Panc1 (cell line): ENCODE measurements at regions not wholly inside any gene's neighbourhood (a gene's known extent, or its start where the extent isn't known, plus 50 kb on each side); places are given as distances from the start of the nearest gene placed in this dataset.

ENCODE experiments used
- ATAC-seq: fragments of 200-7000 bp; cut with Tn5 transposase; 2 replicates; pipeline ENCODE4 v1.9.1; 2020; ENCODE audit warnings: mild to moderate bottlenecking, moderate library complexity
- BruUV-seq: library from RNA; stranded (reverse); fragments of 400-500 nt; replicated peaks from 2 replicates; lab custom pipeline; 2021; lab: Mats Ljungman, UMichigan
- CTCF ChIA-PET: fragments of 300-600 bp; sonication (Branson Sonifier 250); formaldehyde crosslinking; loops from one replicate; lab custom pipeline; 2022; ENCODE audit warnings: antibody characterized with exemption; lab: Charles Lee
- POLR2A ChIA-PET: fragments of 300-600 bp; sonication (Branson Sonifier 250); formaldehyde crosslinking; loops from one replicate; lab custom pipeline; 2022; ENCODE audit warnings: antibody characterized with exemption; lab: Charles Lee
- DNase-seq: peaks from one replicate; pipeline ENCODE4 v3.0.0-alpha.2; 2010; ENCODE audit warnings: low read depth, low spot score
- H3K27ac ChIP-seq: 2 replicates; pipeline ENCODE4 v1.5.1; 2011; ENCODE audit warnings: mild to moderate bottlenecking, low read length, inconsistent platforms
- H3K27me3 ChIP-seq: fragments of 200-500 bp; sonication (Bioruptor generic); 2 replicates; pipeline ENCODE4 v1.6.0; 2014; ENCODE audit warnings: low read length, inconsistent platforms; ENCODE audit not compliant: control insufficient read depth, insufficient read depth
- H3K36me3 ChIP-seq: fragments of 200-500 bp; sonication (Bioruptor generic); 2 replicates; pipeline ENCODE4 v1.5.1; 2014; ENCODE audit warnings: inconsistent platforms, mild to moderate bottlenecking, low read length, moderate library complexity; ENCODE audit not compliant: control insufficient read depth, insufficient read depth
- H3K4me1 ChIP-seq: 2 replicates; pipeline ENCODE4 v1.5.1; 2011; ENCODE audit warnings: inconsistent platforms, mild to moderate bottlenecking, low read length, moderate library complexity; ENCODE audit not compliant: control insufficient read depth, insufficient read depth
- H3K4me3 ChIP-seq, 2 experiments: 2 replicates each; pipeline ENCODE4 v1.5.1; 2011 to 2012; ENCODE audit warnings: low read depth in 2 of 2, low read length in 2 of 2, mild to moderate bottlenecking in 2 of 2, inconsistent platforms in 1 of 2, moderate library complexity in 1 of 2
- H3K9me3 ChIP-seq: fragments of 200-500 bp; sonication (Bioruptor generic); 2 replicates; pipeline ENCODE4 v1.5.1; 2014; ENCODE audit warnings: low read depth, mild to moderate bottlenecking, inconsistent platforms, low read length, moderate library complexity; ENCODE audit not compliant: control insufficient read depth, insufficient read depth
- CTCF ChIP-seq: fragments of 450-650 bp; IDR thresholded peaks from 2 replicates; pipeline ENCODE4 v1.5.1; 2017; ENCODE audit warnings: mild to moderate bottlenecking
- POLR2AphosphoS5 ChIP-seq: IDR thresholded peaks from 2 replicates; pipeline ENCODE4 v1.6.1; 2012; ENCODE audit warnings: mild to moderate bottlenecking, low read depth, low read length, moderate library complexity
- REST ChIP-seq, 2 experiments: IDR thresholded peaks; 2 replicates each; pipeline ENCODE4 v1.6.1; 2011 to 2012; ENCODE audit warnings: low read depth in 2 of 2, control low read depth in 1 of 2, low read length in 1 of 2, mild to moderate bottlenecking in 1 of 2, moderate library complexity in 1 of 2; ENCODE audit not compliant: insufficient read depth in 1 of 2
- SIN3A ChIP-seq: IDR thresholded peaks from 2 replicates; pipeline ENCODE4 v1.6.1; 2012; ENCODE audit warnings: low read depth, mild to moderate bottlenecking, low read length, moderate library complexity, borderline replicate concordance; ENCODE audit not compliant: insufficient read depth
- TCF7L2 ChIP-seq: IDR thresholded peaks from 2 replicates; pipeline ENCODE4 v1.6.1; 2011; ENCODE audit warnings: mild to moderate bottlenecking, low read depth, low read length, inconsistent platforms
- in situ Hi-C: cut with HindIII; loops from 2 replicates; pipeline ENCODE4 v1.10.0; 2016; ENCODE audit warnings: low sequenced_read_pairs, low pct_unique_long_range_greater_than_20kb
- intact Hi-C: fragments of 100-400 bp; cut with micrococcal nuclease; formaldehyde crosslinking; loops from one replicate; pipeline ENCODE4 v1.10.0; 2022; ENCODE audit not compliant: unreplicated experiment

GRCh38 chr15:97165205-97165604 lies 795.3 kb upstream of the ARRDC4 start:
- intact Hi-C loops (no loop called here), in situ Hi-C loops (no loop called here)
- H3K9me3 ChIP-seq, result no peaks in the 10 kb centered on the region
- ATAC-seq (no peak), DNase-seq (no peak)
- H3K27ac ChIP-seq, result no peak overlapping the region
- no peaks in the 10 kb centered on the region for H3K36me3 ChIP-seq
- no TSS peak for BruUV-seq
- no peaks in the 10 kb centered on the region for H3K4me1 ChIP-seq
- no peaks in the 10 kb centered on the region for H3K27me3 ChIP-seq
- no peak for TF ChIP-seq REST (IDR thresholded peaks at IDR 0.05; ENCODE audit: insufficient read depth in 1 of 2, low read depth in 2 of 2, low read length in 1 of 2)
- H3K4me3 ChIP-seq, result no peak overlapping the region
- ChIA-PET CTCF (no interaction called here), POLR2A (interaction anchor here (0.6 kb wide), 1 partner anchor 584 kb away, joined by 10 read pairs; no protein-coding TSS in a partner anchor)

DNA sequence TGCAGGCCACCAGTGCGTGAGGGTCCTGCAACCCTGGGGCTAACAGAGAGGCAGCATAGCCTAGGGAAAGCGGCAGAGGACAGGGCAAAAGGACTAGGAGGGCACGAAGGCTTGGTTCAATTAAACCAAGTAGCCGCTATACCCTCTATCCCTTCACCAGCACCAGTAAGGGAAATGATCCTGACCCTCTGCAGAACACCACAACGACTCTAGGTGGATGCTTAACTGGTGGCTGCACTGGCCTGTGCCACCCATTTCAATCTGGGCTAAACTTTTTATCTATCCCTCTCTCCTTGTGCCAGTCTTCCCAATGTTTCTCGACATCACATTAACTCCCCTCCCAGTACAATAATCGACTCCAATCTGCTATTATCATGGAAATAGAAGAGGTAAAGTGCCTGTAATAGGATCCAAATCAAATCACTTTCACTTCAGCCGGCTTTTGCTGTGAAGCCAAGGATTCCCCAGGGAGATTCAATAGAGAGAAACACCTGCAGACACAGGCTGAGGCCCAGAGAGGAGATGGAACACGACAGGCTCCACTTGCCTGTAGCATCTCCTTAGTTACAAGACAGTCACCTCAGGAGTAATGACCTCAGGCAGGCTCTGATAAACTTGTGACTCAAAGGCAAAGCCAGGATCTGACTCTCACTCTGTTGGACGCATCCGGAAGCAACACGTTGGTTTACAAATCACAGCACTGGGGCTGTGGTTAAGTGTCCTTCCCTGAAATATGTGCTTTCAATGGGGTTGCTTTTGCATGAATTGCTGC lies 791.6 kb upstream of the ARRDC4 start:
- in situ Hi-C loops (no loop called here), intact Hi-C loops (no loop called here)
- ChIA-PET CTCF (no interaction called here), POLR2A (no interaction called here)
- no peaks in the 10 kb centered on the region for H3K27me3 ChIP-seq
- no peak overlapping the region for H3K27ac ChIP-seq
- H3K4me1 ChIP-seq, result no peaks in the 10 kb centered on the region
- no peaks in the 10 kb centered on the region for H3K9me3 ChIP-seq
- no peak for TF ChIP-seq SIN3A
- TF ChIP-seq REST (IDR thresholded peaks at IDR 0.05; ENCODE audit: insufficient read depth in 1 of 2, low read depth in 2 of 2, low read length in 1 of 2), result no peak
- TF ChIP-seq TCF7L2, result no peak
- no peak for ATAC-seq
- BruUV-seq, result no TSS peak
- no peaks in the 10 kb centered on the region for H3K36me3 ChIP-seq
- DNase-seq, result no peak
- H3K4me3 ChIP-seq, result no peak overlapping the region

DNA sequence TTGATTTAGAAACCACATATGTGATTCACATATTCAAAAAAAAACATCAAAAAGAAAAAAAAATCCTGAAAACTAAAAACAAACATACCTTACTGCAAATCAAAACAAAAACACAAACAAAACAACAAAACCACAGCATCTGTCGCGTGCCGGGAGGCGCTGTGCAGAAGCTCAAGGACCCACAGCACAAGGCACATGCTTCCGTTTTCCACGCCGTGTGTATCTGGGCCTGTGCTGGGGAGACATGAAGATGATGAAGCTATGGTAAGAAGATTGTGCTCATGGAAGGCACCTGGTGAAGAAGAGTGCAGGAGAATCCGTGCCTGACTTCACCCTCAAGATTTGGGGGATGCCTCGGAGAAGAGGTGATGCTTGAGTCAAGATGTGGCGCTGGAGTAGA lies 788.9 kb upstream of the ARRDC4 start:
- Histone ChIP-seq H3K9me3 (no peaks in the 10 kb centered on the region), H3K4me3 (no peak overlapping the region), H3K27me3 (no peaks in the 10 kb centered on the region), H3K27ac (no peak overlapping the region), H3K36me3 (no peaks in the 10 kb centered on the region), H3K4me1 (no peaks in the 10 kb centered on the region)
- TF ChIP-seq POLR2AphosphoS5 (no peak), CTCF (no peak)
- in situ Hi-C loops, result no loop called here
- ChIA-PET CTCF (no interaction called here), POLR2A (no interaction called here)
- ATAC-seq (no peak), DNase-seq (no peak)
- BruUV-seq, result no TSS peak
- intact Hi-C loops, result no loop called here
